Large intestine (tissue), 3 donors: ENCODE measurements at regions not wholly inside any gene's neighbourhood (a gene's known extent, or its start where the extent isn't known, plus 50 kb on each side); places are given as distances from the start of the nearest gene placed in this dataset.

ENCODE experiments used
- DNase-seq, 2 donors: peaks; one replicate each; pipeline versions ENCODE4 v3.0.0 to v3.0.0-alpha.2; 2013
- H3K27ac ChIP-seq: one replicate; pipeline ENCODE4 v1.5.1; 2013; ENCODE audit warnings: low read length
- H3K27me3 ChIP-seq: 2 replicates; pipeline ENCODE4 v1.6.1; 2013; ENCODE audit warnings: low read length; ENCODE audit not compliant: control insufficient read depth, insufficient read depth
- H3K36me3 ChIP-seq: 2 replicates; pipeline ENCODE4 v1.6.1; 2013; ENCODE audit warnings: low read length; ENCODE audit not compliant: control insufficient read depth, insufficient read depth
- H3K4me1 ChIP-seq: one replicate; pipeline ENCODE4 v1.6.1; 2013; ENCODE audit warnings: low read length; ENCODE audit not compliant: control insufficient read depth, insufficient read depth
- H3K4me3 ChIP-seq: one replicate; pipeline ENCODE4 v1.5.1; 2013; ENCODE audit warnings: low read length
- H3K9me3 ChIP-seq: one replicate; pipeline ENCODE4 v1.6.1; 2013; ENCODE audit warnings: mild to moderate bottlenecking, low read depth, low read length, moderate library complexity; ENCODE audit not compliant: control insufficient read depth
- WGBS: methylation state at CpG from one replicate; pipeline ENCODE4 v1.1.5; 2013; ENCODE audit warnings: low lambda C conversion rate; ENCODE audit not compliant: insufficient coverage; 5-methylcytosine and 5-hydroxymethylcytosine counted together

DNA sequence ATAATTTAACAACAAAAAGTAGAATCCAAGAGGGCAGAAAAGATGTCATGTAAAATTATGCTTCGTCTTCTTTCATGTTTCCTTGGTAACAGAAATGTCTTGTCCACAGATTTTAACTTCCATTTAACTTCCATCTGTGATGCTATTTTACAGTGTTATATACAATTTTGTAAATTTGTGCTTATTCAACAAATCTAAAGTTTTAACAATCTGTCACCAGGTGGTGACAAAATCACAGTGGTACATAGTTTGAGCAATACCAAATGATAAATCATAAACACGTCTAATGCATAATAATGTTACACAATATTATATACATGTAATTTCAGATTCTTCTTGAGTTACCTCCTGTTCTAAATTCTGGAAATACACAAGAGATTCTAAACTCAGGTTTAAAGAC is 784.4 kb upstream of the CELF2 start:
- no peak for DNase-seq
- no peak overlapping the region for H3K4me3 ChIP-seq
- H3K27ac ChIP-seq, result no peak overlapping the region
- no peaks in the 10 kb centered on the region for H3K27me3 ChIP-seq
- no peaks in the 10 kb centered on the region for H3K9me3 ChIP-seq
- H3K4me1 ChIP-seq, result no peaks in the 10 kb centered on the region
- H3K36me3 ChIP-seq, result no peaks in the 10 kb centered on the region
- 83% methylated on average over 1 of the region's 2 CpGs for WGBS

DNA sequence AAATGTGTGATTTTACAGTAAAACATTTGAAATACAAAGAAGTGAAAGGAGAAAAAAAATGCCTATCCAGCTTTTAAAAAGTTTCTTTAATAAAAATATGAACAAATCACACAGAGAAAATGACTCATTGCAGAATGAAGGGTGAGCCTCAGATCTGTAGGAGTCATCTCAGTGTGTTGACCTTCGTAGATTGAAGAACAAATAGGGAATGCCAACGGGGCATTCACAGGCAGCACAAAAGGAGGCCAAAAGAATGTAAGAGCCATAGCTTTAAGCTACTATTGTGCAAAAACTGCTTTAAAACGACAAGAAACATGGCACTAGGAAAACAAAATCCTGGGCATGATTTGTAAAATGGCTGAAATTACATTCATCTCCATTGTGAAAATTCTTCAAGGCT is 782.7 kb upstream of the CELF2 start:
- Histone ChIP-seq H3K4me1 (no peaks in the 10 kb centered on the region), H3K4me3 (no peak overlapping the region), H3K36me3 (no peaks in the 10 kb centered on the region), H3K27me3 (no peaks in the 10 kb centered on the region), H3K27ac (no peak overlapping the region), H3K9me3 (no peaks in the 10 kb centered on the region)
- 75% methylated on average over 2 of the region's 3 CpGs for WGBS
- no peak for DNase-seq

DNA sequence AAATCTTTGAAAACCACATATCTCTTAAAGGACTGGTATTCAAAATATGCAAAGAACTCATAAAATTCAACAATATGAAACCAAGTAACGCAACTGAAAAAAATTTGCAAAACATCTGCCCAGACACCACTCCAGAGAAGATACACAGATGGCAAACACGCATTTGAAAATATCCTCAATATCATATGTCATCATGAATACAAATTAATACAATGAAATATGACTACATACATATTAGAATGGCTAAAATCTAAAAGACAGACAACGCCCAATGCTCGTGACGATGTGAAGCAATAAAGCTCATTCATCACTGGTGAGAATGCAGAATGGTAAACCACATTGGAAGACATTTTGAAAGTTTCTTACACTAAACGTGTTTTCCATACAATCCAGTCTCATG is 770.1 kb upstream of the CELF2 start:
- no peaks in the 10 kb centered on the region for H3K9me3 ChIP-seq
- no peak overlapping the region for H3K4me3 ChIP-seq
- H3K4me1 ChIP-seq, result no peaks in the 10 kb centered on the region
- DNase-seq, result no peak
- WGBS, result 93% methylated on average over 4 of the region's 6 CpGs
- no peak overlapping the region for H3K27ac ChIP-seq
- H3K27me3 ChIP-seq, result no peaks in the 10 kb centered on the region
- H3K36me3 ChIP-seq, result no peaks in the 10 kb centered on the region

DNA sequence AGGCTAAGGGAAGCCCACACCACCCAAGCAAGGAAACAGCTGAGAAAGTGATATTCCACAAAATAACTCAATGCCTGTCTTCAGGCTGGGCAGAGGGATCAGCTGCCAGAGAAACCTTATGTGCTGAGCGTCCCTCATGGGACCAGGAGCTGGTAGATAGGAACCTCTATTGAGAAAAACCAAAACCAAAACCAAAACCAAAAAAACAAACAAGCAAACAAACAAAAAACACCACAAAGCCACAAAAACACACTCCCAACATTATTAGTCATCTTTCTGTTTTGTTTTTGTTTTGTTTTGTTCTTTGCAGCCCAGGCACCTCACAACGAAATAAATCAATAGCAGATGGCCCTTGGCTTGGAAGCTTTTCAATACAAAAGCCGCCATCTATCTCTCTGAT is 760.8 kb upstream of the CELF2 start:
- DNase-seq, result no peak
- Histone ChIP-seq H3K9me3 (no peaks in the 10 kb centered on the region), H3K36me3 (no peaks in the 10 kb centered on the region), H3K27me3 (no peaks in the 10 kb centered on the region), H3K27ac (no peak overlapping the region), H3K4me1 (no peaks in the 10 kb centered on the region), H3K4me3 (no peak overlapping the region)
- 83% methylated on average over 1 of the region's 3 CpGs for WGBS

DNA sequence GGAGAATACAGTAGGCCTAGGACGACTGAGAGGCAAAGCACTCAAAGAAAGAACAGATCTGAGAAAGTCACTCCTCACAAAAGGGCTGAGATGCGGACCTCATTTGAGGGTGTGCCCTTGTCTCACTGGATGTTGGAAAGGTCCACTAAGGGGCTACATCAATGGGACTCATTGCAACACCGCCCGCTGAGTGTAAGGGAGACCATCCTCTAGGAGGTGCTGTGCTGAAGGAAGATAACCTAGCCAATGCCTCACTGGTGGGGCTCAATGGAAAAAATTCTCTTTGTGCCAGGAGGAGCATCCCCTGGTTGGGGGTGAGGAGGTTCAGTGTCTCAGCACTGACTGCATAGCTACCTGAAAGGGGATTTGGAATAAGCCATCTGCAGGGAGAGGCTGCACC is 758.7 kb upstream of the CELF2 start:
- Histone ChIP-seq H3K27ac (no peak overlapping the region), H3K4me3 (no peak overlapping the region), H3K36me3 (no peaks in the 10 kb centered on the region), H3K27me3 (no peaks in the 10 kb centered on the region), H3K9me3 (no peaks in the 10 kb centered on the region), H3K4me1 (no peaks in the 10 kb centered on the region)
- DNase-seq, result no peak
- WGBS, result no CpG with 5 or more reads among the region's 4 CpGs

DNA sequence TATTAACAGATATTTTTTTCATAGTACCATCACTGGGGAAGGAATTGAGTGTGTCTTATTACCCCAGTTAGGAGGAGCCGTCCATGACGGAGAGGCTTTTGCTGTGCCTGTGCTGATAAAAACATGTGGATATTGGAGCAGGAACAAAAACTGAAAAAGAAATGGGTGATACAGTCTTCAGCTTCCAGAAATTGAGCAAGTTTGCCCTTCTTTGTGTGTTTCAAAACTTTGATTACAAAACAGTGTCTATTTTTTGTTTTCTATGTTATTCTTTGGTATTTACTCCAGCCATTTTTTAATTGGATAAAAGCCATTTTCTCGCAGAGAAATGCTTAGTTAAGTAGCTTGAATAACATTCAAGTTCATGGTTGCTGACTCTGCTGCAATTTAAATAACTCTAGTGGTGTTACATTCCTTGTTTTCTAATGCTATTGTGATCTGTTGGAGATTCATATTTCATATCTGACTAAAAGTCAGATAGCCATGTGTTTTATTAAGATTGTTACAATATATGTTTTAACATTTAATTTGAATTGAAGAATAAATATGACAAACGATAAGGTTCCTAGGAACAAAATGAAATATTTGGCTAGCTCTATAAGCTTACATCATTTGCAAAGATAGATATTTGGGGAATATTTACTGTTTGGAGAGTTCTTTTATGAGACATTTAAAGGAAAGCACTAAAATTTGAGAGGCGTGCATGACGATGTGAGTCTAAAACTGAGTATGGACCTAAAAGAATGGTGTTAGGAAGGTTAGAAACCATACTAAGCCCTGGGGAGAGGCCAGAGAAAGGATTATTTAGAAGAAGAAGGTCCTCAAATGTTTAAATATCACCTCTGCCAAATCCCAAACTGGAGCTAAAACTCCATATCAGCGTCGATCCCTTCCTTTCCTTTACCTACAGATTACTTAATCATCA is 747.3 kb upstream of the CELF2 start:
- Histone ChIP-seq H3K36me3 (no peaks in the 10 kb centered on the region), H3K4me1 (no peaks in the 10 kb centered on the region), H3K27me3 (no peaks in the 10 kb centered on the region), H3K4me3 (no peak overlapping the region), H3K9me3 (no peaks in the 10 kb centered on the region), H3K27ac (no peak overlapping the region)
- no peak for DNase-seq
- 79% methylated on average over 6 of the region's 8 CpGs for WGBS

DNA sequence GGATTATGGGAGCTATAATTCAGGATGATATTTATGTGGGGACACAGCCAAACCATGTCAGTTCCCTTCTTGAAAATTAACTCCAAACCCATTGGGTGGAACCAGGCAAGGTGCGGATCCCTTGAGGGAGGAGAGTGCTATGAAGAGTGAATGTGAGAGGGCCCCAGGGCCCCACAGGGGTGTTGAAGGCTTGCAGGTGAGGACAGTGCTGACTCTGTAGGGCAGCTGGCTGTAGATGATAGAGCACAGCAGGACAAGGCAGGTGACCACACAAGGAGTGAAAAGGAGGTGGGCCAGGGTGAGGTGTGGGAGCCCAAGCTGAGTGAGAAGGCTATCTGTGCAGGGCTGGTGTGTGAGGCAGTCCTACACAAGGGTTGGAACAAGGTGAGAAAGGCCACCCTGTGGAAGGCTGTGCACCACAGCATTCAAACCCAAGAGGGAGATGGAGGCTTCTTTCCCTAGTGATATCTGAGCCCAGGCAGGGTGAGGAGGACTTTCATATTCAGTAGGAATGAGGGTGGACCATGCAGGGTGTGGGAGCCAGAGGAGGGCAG is 746.0 kb upstream of the CELF2 start:
- Histone ChIP-seq H3K27me3 (no peaks in the 10 kb centered on the region), H3K4me1 (no peaks in the 10 kb centered on the region), H3K27ac (no peak overlapping the region), H3K4me3 (no peak overlapping the region), H3K9me3 (no peaks in the 10 kb centered on the region), H3K36me3 (no peaks in the 10 kb centered on the region)
- DNase-seq, result no peak
- no CpG with 5 or more reads among the region's 1 CpG for WGBS

DNA sequence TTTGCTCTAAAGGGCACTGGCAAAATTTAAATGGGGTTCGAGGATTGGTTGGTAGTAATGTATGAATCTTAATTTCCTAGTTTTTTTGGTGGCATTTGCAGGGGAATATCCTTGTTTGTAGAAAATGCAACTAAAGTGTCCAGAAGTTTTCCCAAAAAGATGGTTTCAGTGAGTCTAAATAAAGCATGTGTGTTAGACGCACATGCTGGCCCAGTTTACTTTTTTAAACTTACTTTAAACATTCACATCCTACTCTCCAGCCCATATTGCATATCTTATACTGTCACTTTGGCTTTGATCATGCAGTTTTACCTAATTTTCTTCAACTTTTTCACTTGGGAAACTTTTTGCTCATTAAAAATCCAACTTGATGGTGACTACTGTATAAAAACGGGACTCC is 744.0 kb upstream of the CELF2 start:
- Histone ChIP-seq H3K9me3 (no peaks in the 10 kb centered on the region), H3K27ac (no peak overlapping the region), H3K4me3 (no peak overlapping the region), H3K4me1 (no peaks in the 10 kb centered on the region), H3K36me3 (no peaks in the 10 kb centered on the region), H3K27me3 (no peaks in the 10 kb centered on the region)
- no peak for DNase-seq
- 75% methylated on average over 1 of the region's 3 CpGs for WGBS

DNA sequence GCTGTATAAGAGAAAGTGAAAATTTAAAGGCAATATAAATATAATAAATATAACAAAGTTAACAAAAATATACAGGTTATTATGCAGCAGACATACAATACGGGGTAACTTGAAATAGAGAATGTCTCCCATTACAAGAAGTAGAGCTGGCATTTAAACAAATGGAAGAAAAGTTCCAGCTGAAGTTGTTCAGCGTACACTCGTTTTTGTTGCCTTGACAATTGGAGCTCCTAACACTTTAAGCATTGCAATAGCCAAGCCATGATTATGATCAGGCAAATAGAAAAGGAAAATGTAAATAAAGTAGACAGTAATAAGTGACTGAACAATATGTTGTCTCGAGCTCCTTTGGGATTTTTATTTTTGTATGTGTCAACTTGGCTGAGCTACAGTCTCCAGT is 737.8 kb upstream of the CELF2 start:
- Histone ChIP-seq H3K27ac (no peak overlapping the region), H3K4me1 (no peaks in the 10 kb centered on the region), H3K36me3 (no peaks in the 10 kb centered on the region), H3K4me3 (no peak overlapping the region), H3K9me3 (no peaks in the 10 kb centered on the region), H3K27me3 (no peaks in the 10 kb centered on the region)
- WGBS, result 20% methylated on average over 1 of the region's 4 CpGs
- DNase-seq, result no peak

DNA sequence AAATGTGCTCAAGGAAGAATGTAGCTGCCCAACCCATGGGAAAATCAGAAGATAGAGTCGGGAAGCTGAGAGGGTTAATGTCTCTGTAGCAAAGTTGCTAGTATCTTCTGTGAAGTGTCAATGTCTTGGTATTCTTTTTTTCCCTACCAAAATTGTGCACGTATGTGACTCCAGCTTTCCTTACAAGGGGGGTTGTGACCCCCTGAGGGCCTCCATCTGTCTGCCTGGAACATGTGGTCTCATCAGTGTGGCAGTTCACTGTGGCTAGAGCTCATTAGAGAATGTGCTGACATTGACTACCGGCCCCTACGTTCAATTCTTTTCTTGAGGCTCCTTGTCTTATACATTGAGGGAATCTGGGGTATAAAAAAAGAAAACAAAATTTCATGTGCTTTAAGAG is 725.2 kb upstream of the CELF2 start:
- DNase-seq, result no peak
- no peaks in the 10 kb centered on the region for H3K27me3 ChIP-seq
- no peaks in the 10 kb centered on the region for H3K4me1 ChIP-seq
- H3K4me3 ChIP-seq, result no peak overlapping the region
- H3K36me3 ChIP-seq, result no peaks in the 10 kb centered on the region
- no peaks in the 10 kb centered on the region for H3K9me3 ChIP-seq
- H3K27ac ChIP-seq, result no peak overlapping the region
- WGBS, result 100% methylated on average over 1 of the region's 4 CpGs

DNA sequence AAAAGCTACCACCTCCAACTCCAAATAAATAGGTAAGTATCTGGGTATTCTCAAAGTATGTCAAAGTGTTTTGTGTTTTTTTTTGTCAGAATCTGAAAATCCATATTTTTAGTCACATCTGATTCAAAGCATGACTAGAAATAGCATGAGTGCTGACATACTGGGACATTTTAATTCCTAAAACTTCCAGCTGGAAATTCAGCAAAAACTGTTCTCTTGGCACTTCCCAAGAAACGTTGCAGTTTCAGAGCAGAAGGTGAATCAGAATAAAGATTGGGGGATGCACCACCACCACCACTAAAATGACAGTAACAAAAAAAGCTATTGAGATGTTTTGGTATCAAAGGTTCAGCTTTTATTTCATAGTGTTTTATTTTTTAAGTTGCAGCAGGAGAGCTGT is 724.6 kb upstream of the CELF2 start:
- no peaks in the 10 kb centered on the region for H3K9me3 ChIP-seq
- H3K4me1 ChIP-seq, result no peaks in the 10 kb centered on the region
- H3K4me3 ChIP-seq, result no peak overlapping the region
- no peaks in the 10 kb centered on the region for H3K27me3 ChIP-seq
- no peak overlapping the region for H3K27ac ChIP-seq
- WGBS, result no CpG with 5 or more reads among the region's 1 CpG
- H3K36me3 ChIP-seq, result no peaks in the 10 kb centered on the region
- no peak for DNase-seq
